Uterus (tissue), 3 donors: ENCODE measurements at regions not wholly inside any gene's neighbourhood (a gene's known extent, or its start where the extent isn't known, plus 50 kb on each side); places are given as distances from the start of the nearest gene placed in this dataset.
"Not testable (repeated sequence)": the region's sequence is repeated elsewhere in the genome, so short reads cannot be mapped to it uniquely, and the experiment has no call there.

Source experiments
- DNase-seq, 2 donors: peaks; one replicate each; pipeline ENCODE4 v3.0.0-alpha.2; 2019 to 2020
- H3K27ac ChIP-seq, 2 donors: fragments of 200-600 bp; sonication (generic); 1 replicate in 1 of 2; 2 replicates in 1 of 2; pipeline ENCODE4 v1.5.1; 2016 to 2018
- H3K27me3 ChIP-seq, 2 donors: fragments of 200-600 bp; sonication (generic); one replicate each; pipeline ENCODE4 v1.5.1; 2018 to 2019; ENCODE audit warnings: control low read depth in 1 of 2
- H3K36me3 ChIP-seq, 2 donors: fragments of 200-600 bp; sonication (generic); one replicate each; pipeline ENCODE4 v1.5.1; 2019; ENCODE audit warnings: control low read depth in 1 of 2
- H3K4me1 ChIP-seq, 2 donors: fragments of 200-600 bp; sonication (generic); one replicate each; pipeline ENCODE4 v1.5.1; 2018 to 2019; ENCODE audit warnings: control low read depth in 1 of 2
- H3K4me3 ChIP-seq, 2 donors: fragments of 200-600 bp; sonication (generic); 1 replicate in 1 of 2; 2 replicates in 1 of 2; pipeline ENCODE4 v1.5.1; 2018 to 2019; ENCODE audit warnings: mild to moderate bottlenecking in 1 of 2
- H3K9me3 ChIP-seq, 2 donors: fragments of 200-600 bp; sonication (generic); one replicate each; pipeline ENCODE4 v1.5.1; 2019; ENCODE audit warnings: control low read depth in 1 of 2
- CTCF ChIP-seq, 4 experiments: fragments of 200-600 bp in 2 of 4; fragments of 450-650 bp in 2 of 4; sonication (generic) in 2 of 4; IDR thresholded peaks; one replicate each; pipeline ENCODE4 v1.5.1; 2016 to 2019; ENCODE audit warnings: antibody characterized with exemption in 4 of 4, mild to moderate bottlenecking in 2 of 4, moderate library complexity in 1 of 4
- POLR2A ChIP-seq, 2 donors: fragments of 450-650 bp; IDR thresholded peaks; one replicate each; pipeline ENCODE4 v1.6.1; 2016; ENCODE audit warnings: antibody characterized with exemption in 2 of 2, mild to moderate bottlenecking in 1 of 2, moderate library complexity in 1 of 2
- intact Hi-C: fragments of 100-400 bp; cut with DNase I; formaldehyde crosslinking; loops from one replicate; pipeline ENCODE4 v1.15.1; 2023; ENCODE audit warnings: low total_unique reads
- donor health status: DM: yes; HTN: yes; CAD: no.

- no peaks in the 10 kb centered on the region for H3K27me3 ChIP-seq
- H3K36me3 ChIP-seq, result no peaks in the 10 kb centered on the region
- TF ChIP-seq CTCF (IDR thresholded peaks at IDR 0.05) (no peak), POLR2A (IDR thresholded peaks at IDR 0.05) (no peak)
- intact Hi-C loops, result no loop called here
- H3K4me3 ChIP-seq, result no peak overlapping the region
- no peak overlapping the region for H3K27ac ChIP-seq
- H3K9me3 ChIP-seq, result no peaks in the 10 kb centered on the region
- no peaks in the 10 kb centered on the region for H3K4me1 ChIP-seq
- DNase-seq, result no peak
Observed at GRCh38 chr10:45144326-45145070, 143.8 kb downstream of the ZNF22 start.

GRCh38 chr10:45145143-45145542 is 144.4 kb downstream of the ZNF22 start:
- H3K4me3 ChIP-seq, H3K4me1 ChIP-seq, H3K36me3 ChIP-seq, intact Hi-C loops, H3K27ac ChIP-seq, DNase-seq, H3K27me3 ChIP-seq, H3K9me3 ChIP-seq: not testable (repeated sequence)

- H3K9me3 ChIP-seq, result no peaks in the 10 kb centered on the region
- H3K27me3 ChIP-seq, result no peaks in the 10 kb centered on the region
- TF ChIP-seq POLR2A (IDR thresholded peaks at IDR 0.05) (no peak), CTCF (IDR thresholded peaks at IDR 0.05) (no peak)
- intact Hi-C loops, result no loop called here
- H3K4me1 ChIP-seq, result no peaks in the 10 kb centered on the region
- no peak overlapping the region for H3K27ac ChIP-seq
- DNase-seq, result no peak
- H3K4me3 ChIP-seq, result no peak overlapping the region
- no peaks in the 10 kb centered on the region for H3K36me3 ChIP-seq
Observed at GRCh38 chr10:45147000-45147399, 146.3 kb downstream of the ZNF22 start.

DNA sequence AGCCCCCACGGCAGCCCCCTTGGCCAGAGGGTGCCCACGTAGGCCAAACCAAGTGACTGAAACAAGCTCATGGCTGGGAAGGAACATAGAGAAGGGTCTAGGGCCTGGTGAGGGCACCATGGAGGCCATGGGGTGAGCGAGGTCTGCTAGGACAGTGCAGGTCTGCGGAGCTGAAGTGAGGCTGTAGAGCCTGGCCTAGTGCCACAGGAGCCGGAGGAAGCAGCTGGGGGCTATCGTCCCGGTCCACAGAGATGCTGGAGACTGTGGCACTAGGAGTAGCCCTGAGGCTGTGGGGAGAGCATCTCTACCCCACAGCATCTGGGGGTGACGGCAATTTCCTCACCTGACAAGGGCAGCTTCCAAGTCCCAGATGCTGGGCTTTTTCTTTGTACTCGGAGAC is 150.3 kb downstream of the ZNF22 start:
- Histone ChIP-seq H3K9me3 (no peaks in the 10 kb centered on the region), H3K4me1 (no peaks in the 10 kb centered on the region), H3K36me3 (no peaks in the 10 kb centered on the region), H3K27me3 (no peaks in the 10 kb centered on the region), H3K27ac (no peak overlapping the region), H3K4me3 (no peak overlapping the region)
- TF ChIP-seq POLR2A (IDR thresholded peaks at IDR 0.05), result no peak
- intact Hi-C loops, result no loop called here
- no peak for DNase-seq

- H3K27me3 ChIP-seq, result no peaks in the 10 kb centered on the region
- no peak for DNase-seq
- H3K36me3 ChIP-seq, result no peaks in the 10 kb centered on the region
- no peaks in the 10 kb centered on the region for H3K9me3 ChIP-seq
- H3K27ac ChIP-seq, result no peak overlapping the region
- no peak overlapping the region for H3K4me3 ChIP-seq
- intact Hi-C loops, result no loop called here
- TF ChIP-seq CTCF (IDR thresholded peaks at IDR 0.05), result no peak
- TF ChIP-seq POLR2A (IDR thresholded peaks at IDR 0.05), result no peak
- H3K4me1 ChIP-seq, result no peaks in the 10 kb centered on the region
Observed at GRCh38 chr10:45151467-45152214, 150.9 kb downstream of the ZNF22 start.

- Histone ChIP-seq H3K9me3 (no peaks in the 10 kb centered on the region), H3K36me3 (no peaks in the 10 kb centered on the region), H3K27me3 (no peaks in the 10 kb centered on the region), H3K4me1 (no peaks in the 10 kb centered on the region), H3K4me3 (no peak overlapping the region), H3K27ac (no peak overlapping the region)
- DNase-seq, result no peak
- intact Hi-C loops, result no loop called here
- TF ChIP-seq POLR2A (IDR thresholded peaks at IDR 0.05), result no peak
- no peak for TF ChIP-seq CTCF (IDR thresholded peaks at IDR 0.05)
Observed at GRCh38 chr10:45152726-45153125, 152.0 kb downstream of the ZNF22 start.
